Activated CD8-positive, alpha-beta T cell treated with anti-CD3 and anti-CD28 coated beads, Interleukin-2, amount 10 ng/mL, durations not matched to agents 7 days and 5 days (primary cell): ENCODE measurements at regions not wholly inside any gene's neighbourhood (a gene's known extent, or its start where the extent isn't known, plus 50 kb on each side); places are given as distances from the start of the nearest gene placed in this dataset.

Experiments
- ATAC-seq: fragments of 150-1000 bp; cut with Tn5 transposase; one replicate; pipeline ENCODE4 v1.10.0; 2021; ENCODE audit warnings: moderate library complexity
- CTCF ChIA-PET: fragments of 350-600 bp; sonication (Branson Sonifier 250); formaldehyde crosslinking; loops from one replicate; lab custom pipeline; 2021; ENCODE audit warnings: antibody characterized with exemption; lab: Charles Lee
- POLR2A ChIA-PET: fragments of 350-600 bp; sonication (Branson Sonifier 250); formaldehyde crosslinking; loops from one replicate; lab custom pipeline; 2021; ENCODE audit warnings: antibody characterized with exemption; lab: Charles Lee
- DNase-seq: peaks from one replicate; pipeline ENCODE4 v3.0.0-alpha.2; 2020
- H3K27ac Mint-ChIP-seq: one replicate; pipeline ENCODE4 v1.8.0; 2021; ENCODE audit warnings: mild to moderate bottlenecking, mixed read lengths
- H3K27me3 Mint-ChIP-seq: one replicate; pipeline ENCODE4 v1.8.0; 2021; ENCODE audit warnings: low read depth, mixed read lengths
- H3K36me3 Mint-ChIP-seq: one replicate; pipeline ENCODE4 v1.8.0; 2021; ENCODE audit warnings: low read depth, mixed read lengths
- H3K4me1 Mint-ChIP-seq: one replicate; pipeline ENCODE4 v1.8.0; 2021; ENCODE audit warnings: low read depth, mixed read lengths
- H3K4me3 Mint-ChIP-seq: one replicate; pipeline ENCODE4 v1.8.0; 2021; ENCODE audit warnings: mild to moderate bottlenecking, mixed read lengths
- H3K9me3 Mint-ChIP-seq: one replicate; pipeline ENCODE4 v1.8.0; 2022; ENCODE audit warnings: mixed read lengths; ENCODE audit not compliant: insufficient read depth

DNA sequence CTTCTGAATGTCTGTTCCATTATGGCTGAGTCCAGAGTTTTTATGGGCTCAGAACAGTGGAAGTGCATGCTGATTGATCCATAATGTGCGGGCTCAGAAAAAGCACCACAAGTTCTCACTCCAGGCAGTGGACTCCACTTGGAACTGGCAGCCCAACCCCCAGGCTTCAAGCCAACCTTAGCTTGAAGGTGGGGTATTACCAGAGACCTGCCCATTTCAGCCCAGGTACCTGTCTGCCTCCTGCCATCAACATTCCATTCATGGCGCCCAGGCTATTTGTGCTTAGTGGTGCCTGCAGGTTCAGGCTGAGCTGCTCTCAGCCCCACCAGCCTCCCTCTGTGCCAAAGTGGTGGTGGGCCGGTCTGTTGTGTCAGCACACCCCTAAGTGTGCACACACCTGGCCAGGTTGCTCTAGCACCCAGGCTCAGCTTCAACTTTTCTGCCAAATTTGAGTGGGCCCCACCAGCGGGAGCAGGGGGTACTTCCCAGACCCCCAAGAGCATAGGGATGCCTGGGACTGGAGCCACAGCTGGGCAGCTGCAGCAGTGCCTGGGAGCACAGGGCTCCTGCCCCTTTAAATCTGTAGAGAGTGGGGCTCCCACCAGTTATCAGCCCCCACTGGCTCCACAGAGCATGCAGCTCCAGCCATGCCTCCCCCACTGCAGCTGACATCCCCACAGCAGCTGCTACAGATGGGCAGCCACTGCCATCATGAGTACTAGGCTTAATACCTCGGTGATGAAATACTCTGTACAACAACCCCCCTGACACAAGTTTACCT lies 1025.3 kb downstream of the PCDH19 start:
- H3K36me3 Mint-ChIP-seq, result no peaks in the 10 kb centered on the region
- no peaks in the 10 kb centered on the region for H3K27me3 Mint-ChIP-seq

GRCh38 chrX:99383786-99384185 lies 1026.3 kb downstream of the PCDH19 start:
- H3K4me1 Mint-ChIP-seq, result no peaks in the 10 kb centered on the region
- no peak overlapping the region for H3K27ac Mint-ChIP-seq
- POLR2A ChIA-PET, result no interaction called here

More for the DNA sequence above, 1025.3 kb downstream of the PCDH19 start:
- ATAC-seq (no peak), DNase-seq (no peak)
- Mint-ChIP-seq H3K4me3 (no peak overlapping the region), H3K27ac (no peak overlapping the region), H3K9me3 (peaks cover 4% of the 10 kb centered on the region), H3K4me1 (no peaks in the 10 kb centered on the region)
- ChIA-PET POLR2A (no interaction called here), CTCF (no interaction called here)

GRCh38 chrX:99371976-99372595 lies 1038.0 kb downstream of the PCDH19 start:
- CTCF ChIA-PET, result no interaction called here
- H3K9me3 Mint-ChIP-seq, result no peaks in the 10 kb centered on the region
- H3K4me1 Mint-ChIP-seq, result no peaks in the 10 kb centered on the region

More at GRCh38 chrX:99383786-99384185, 1026.3 kb downstream of the PCDH19 start:
- Mint-ChIP-seq H3K9me3 (peaks cover 1% of the 10 kb centered on the region), H3K27me3 (no peaks in the 10 kb centered on the region), H3K4me3 (no peak overlapping the region), H3K36me3 (no peaks in the 10 kb centered on the region)
- CTCF ChIA-PET, result no interaction called here
- ATAC-seq (no peak), DNase-seq (no peak)

GRCh38 chrX:99353412-99353811 lies 1056.7 kb downstream of the PCDH19 start:
- no peak for DNase-seq
- H3K36me3 Mint-ChIP-seq, result no peaks in the 10 kb centered on the region
- H3K27ac Mint-ChIP-seq, result no peak overlapping the region
- no peaks in the 10 kb centered on the region for H3K27me3 Mint-ChIP-seq
- POLR2A ChIA-PET, result no interaction called here
- no peak overlapping the region for H3K4me3 Mint-ChIP-seq
- ATAC-seq, result no peak
- CTCF ChIA-PET, result no interaction called here
- no peaks in the 10 kb centered on the region for H3K4me1 Mint-ChIP-seq
- H3K9me3 Mint-ChIP-seq, result no peaks in the 10 kb centered on the region

More at GRCh38 chrX:99371976-99372595, 1038.0 kb downstream of the PCDH19 start:
- no peaks in the 10 kb centered on the region for H3K36me3 Mint-ChIP-seq
- no peak overlapping the region for H3K4me3 Mint-ChIP-seq
- no peak overlapping the region for H3K27ac Mint-ChIP-seq
- ATAC-seq (no peak), DNase-seq (no peak)
- no peaks in the 10 kb centered on the region for H3K27me3 Mint-ChIP-seq
- POLR2A ChIA-PET, result no interaction called here

DNA sequence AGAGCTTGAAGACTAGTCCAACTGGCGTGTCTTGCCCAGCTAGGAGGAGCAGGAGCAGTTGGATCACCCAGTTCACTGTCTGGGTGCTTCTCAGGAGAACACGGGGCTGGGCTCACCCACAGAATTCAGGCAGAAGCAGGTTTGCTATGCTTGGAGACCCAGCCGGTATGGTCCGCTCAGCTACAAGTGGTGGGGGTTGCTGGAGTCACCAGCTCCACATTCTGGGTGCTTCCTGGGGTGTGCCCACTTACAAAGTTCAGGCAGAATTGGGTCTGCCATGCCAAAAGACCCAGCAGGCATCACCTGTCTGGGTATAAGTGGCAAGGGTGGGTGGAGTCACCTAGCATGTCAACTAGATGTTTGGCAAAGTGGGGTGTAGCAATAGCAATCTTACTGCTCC lies 1061.8 kb downstream of the PCDH19 start:
- POLR2A ChIA-PET, result no interaction called here
- CTCF ChIA-PET, result no interaction called here
- H3K4me3 Mint-ChIP-seq, result no peak overlapping the region
- H3K27me3 Mint-ChIP-seq, result no peaks in the 10 kb centered on the region
- H3K4me1 Mint-ChIP-seq, result no peaks in the 10 kb centered on the region
- no peaks in the 10 kb centered on the region for H3K9me3 Mint-ChIP-seq
- DNase-seq (no peak), ATAC-seq (no peak)
- no peaks in the 10 kb centered on the region for H3K36me3 Mint-ChIP-seq
- no peak overlapping the region for H3K27ac Mint-ChIP-seq

- ATAC-seq (no peak), DNase-seq (no peak)
- ChIA-PET POLR2A (no interaction called here), CTCF (no interaction called here)
- Mint-ChIP-seq H3K4me1 (no peaks in the 10 kb centered on the region), H3K4me3 (no peak overlapping the region), H3K36me3 (no peaks in the 10 kb centered on the region), H3K27me3 (no peaks in the 10 kb centered on the region), H3K27ac (no peak overlapping the region), H3K9me3 (no peaks in the 10 kb centered on the region)
Measured at GRCh38 chrX:99308302-99308701, 1101.8 kb downstream of the PCDH19 start.

DNA sequence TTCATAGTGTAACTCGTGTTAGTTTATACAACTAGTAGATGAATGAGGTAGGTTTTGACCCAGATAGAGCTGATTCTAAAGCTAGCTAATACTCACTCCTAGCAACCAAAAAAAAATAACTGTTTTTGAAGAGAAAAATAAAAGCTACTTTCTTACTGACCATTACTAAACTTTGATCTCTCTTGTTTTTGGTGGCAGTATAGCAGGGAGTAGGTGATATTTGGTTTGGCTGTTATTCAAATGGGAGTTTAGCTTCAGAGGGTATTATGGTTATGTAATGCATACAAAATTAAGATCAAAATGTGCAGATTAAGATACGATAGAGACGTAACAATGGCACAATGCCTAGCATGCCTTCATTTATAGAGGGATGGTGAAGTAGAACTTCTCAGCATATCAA lies 1104.5 kb downstream of the PCDH19 start:
- Mint-ChIP-seq H3K4me1 (no peaks in the 10 kb centered on the region), H3K27me3 (no peaks in the 10 kb centered on the region), H3K9me3 (no peaks in the 10 kb centered on the region), H3K36me3 (no peaks in the 10 kb centered on the region), H3K4me3 (no peak overlapping the region), H3K27ac (no peak overlapping the region)
- ChIA-PET POLR2A (no interaction called here), CTCF (no interaction called here)
- DNase-seq, result no peak
- ATAC-seq, result no peak

- ChIA-PET POLR2A (no interaction called here), CTCF (no interaction called here)
- Mint-ChIP-seq H3K4me3 (no peak overlapping the region), H3K27ac (no peak overlapping the region), H3K27me3 (no peaks in the 10 kb centered on the region), H3K36me3 (no peaks in the 10 kb centered on the region), H3K4me1 (no peaks in the 10 kb centered on the region), H3K9me3 (no peaks in the 10 kb centered on the region)
- ATAC-seq (no peak), DNase-seq (no peak)
Measured at GRCh38 chrX:99301990-99302389, 1108.1 kb downstream of the PCDH19 start.

- ChIA-PET POLR2A (no interaction called here), CTCF (no interaction called here)
- no peak for DNase-seq
- Mint-ChIP-seq H3K4me1 (no peaks in the 10 kb centered on the region), H3K4me3 (no peak overlapping the region), H3K27me3 (no peaks in the 10 kb centered on the region), H3K36me3 (no peaks in the 10 kb centered on the region), H3K9me3 (no peaks in the 10 kb centered on the region), H3K27ac (no peak overlapping the region)
- ATAC-seq, result no peak
Measured at GRCh38 chrX:99271641-99272040, 1138.4 kb downstream of the PCDH19 start.

- Mint-ChIP-seq H3K27me3 (no peaks in the 10 kb centered on the region), H3K9me3 (peaks cover 2% of the 10 kb centered on the region), H3K36me3 (no peaks in the 10 kb centered on the region), H3K4me1 (no peaks in the 10 kb centered on the region), H3K27ac (no peak overlapping the region), H3K4me3 (no peak overlapping the region)
- ChIA-PET POLR2A (no interaction called here), CTCF (no interaction called here)
- ATAC-seq (no peak), DNase-seq (no peak)
Measured at GRCh38 chrX:99266255-99266654, 1143.8 kb downstream of the PCDH19 start.

GRCh38 chrX:99248180-99248579 lies 1161.9 kb downstream of the PCDH19 start:
- H3K9me3 Mint-ChIP-seq, result peaks cover 3% of the 10 kb centered on the region
- ChIA-PET CTCF (no interaction called here), POLR2A (no interaction called here)
- DNase-seq, result no peak
- H3K27me3 Mint-ChIP-seq, result no peaks in the 10 kb centered on the region
- no peak overlapping the region for H3K4me3 Mint-ChIP-seq
- no peaks in the 10 kb centered on the region for H3K36me3 Mint-ChIP-seq
- H3K4me1 Mint-ChIP-seq, result no peaks in the 10 kb centered on the region
- ATAC-seq, result no peak
- H3K27ac Mint-ChIP-seq, result no peak overlapping the region

GRCh38 chrX:99242001-99242400 lies 1168.1 kb downstream of the PCDH19 start:
- CTCF ChIA-PET, result no interaction called here
- no peak overlapping the region for H3K4me3 Mint-ChIP-seq
- no peaks in the 10 kb centered on the region for H3K27me3 Mint-ChIP-seq
- H3K36me3 Mint-ChIP-seq, result no peaks in the 10 kb centered on the region
- ATAC-seq, result no peak
- H3K27ac Mint-ChIP-seq, result no peak overlapping the region
- no peaks in the 10 kb centered on the region for H3K4me1 Mint-ChIP-seq
- POLR2A ChIA-PET, result no interaction called here
- peaks cover 3% of the 10 kb centered on the region for H3K9me3 Mint-ChIP-seq
- no peak for DNase-seq
